Lower lobe of right lung (tissue), 2 donors: ENCODE measurements at regions not wholly inside any gene's neighbourhood (a gene's known extent, or its start where the extent isn't known, plus 50 kb on each side); places are given as distances from the start of the nearest gene placed in this dataset.

Experiments used
- ATAC-seq, 2 donors: fragments of 200-7000 bp; cut with Tn5 transposase; one replicate each; pipeline ENCODE4 v1.9.1; 2020 to 2022; ENCODE audit warnings: mild to moderate bottlenecking in 2 of 2, moderate library complexity in 2 of 2
- DNase-seq: peaks from one replicate; pipeline ENCODE4 v3.0.0-alpha.2; 2020
- H3K27ac ChIP-seq: fragments of 200-600 bp; one replicate; pipeline ENCODE4 v1.8.0; 2022
- H3K27me3 ChIP-seq: fragments of 200-600 bp; one replicate; pipeline ENCODE4 v1.8.0; 2022; ENCODE audit warnings: low read depth
- H3K36me3 ChIP-seq: fragments of 200-600 bp; one replicate; pipeline ENCODE4 v1.8.0; 2022; ENCODE audit warnings: mild to moderate bottlenecking
- H3K4me1 ChIP-seq: fragments of 200-600 bp; one replicate; pipeline ENCODE4 v1.8.0; 2022
- H3K4me3 ChIP-seq: fragments of 200-600 bp; one replicate; pipeline ENCODE4 v1.8.0; 2022; ENCODE audit warnings: mild to moderate bottlenecking
- H3K9me3 ChIP-seq: fragments of 200-600 bp; one replicate; pipeline ENCODE4 v1.8.0; 2022
- CTCF ChIP-seq: fragments of 200-600 bp; IDR thresholded peaks from one replicate; pipeline ENCODE4 v1.8.0; 2022; ENCODE audit warnings: antibody characterized with exemption, mild to moderate bottlenecking
- intact Hi-C: fragments of 100-400 bp; cut with DNase I; formaldehyde crosslinking; loops from one replicate; pipeline ENCODE4 v1.11.0; 2022
- donor health status: DM: no; HTN: yes; CAD: no; lungs with severe emphysema.

GRCh38 chr1:222299524-222299923 is 248.4 kb downstream of the HHIPL2 start:
- Histone ChIP-seq H3K36me3 (no peaks in the 10 kb centered on the region), H3K27ac (no peak overlapping the region), H3K27me3 (no peaks in the 10 kb centered on the region), H3K4me3 (no peak overlapping the region), H3K9me3 (peaks cover 10% of the 10 kb centered on the region), H3K4me1 (no peaks in the 10 kb centered on the region)
- TF ChIP-seq CTCF = no peak
- ATAC-seq = no peak
- no peak for DNase-seq
- intact Hi-C loops = no loop called here

- Histone ChIP-seq H3K27ac (no peak overlapping the region), H3K9me3 (peaks cover 5% of the 10 kb centered on the region), H3K36me3 (no peaks in the 10 kb centered on the region), H3K4me1 (no peaks in the 10 kb centered on the region), H3K27me3 (no peaks in the 10 kb centered on the region), H3K4me3 (no peak overlapping the region)
- no peak for ATAC-seq
- TF ChIP-seq CTCF = no peak
- intact Hi-C loops = no loop called here
- DNase-seq = no peak
These were observed 257.0 kb downstream of the HHIPL2 start for GRCh38 chr1:222290866-222291265.

GRCh38 chr1:222288053-222288452 is 259.9 kb downstream of the HHIPL2 start:
- no peak overlapping the region for H3K27ac ChIP-seq
- intact Hi-C loops = no loop called here
- DNase-seq = no peak
- H3K27me3 ChIP-seq = no peaks in the 10 kb centered on the region
- H3K36me3 ChIP-seq = no peaks in the 10 kb centered on the region
- no peaks in the 10 kb centered on the region for H3K4me1 ChIP-seq
- no peak overlapping the region for H3K4me3 ChIP-seq
- H3K9me3 ChIP-seq = no peaks in the 10 kb centered on the region
- TF ChIP-seq CTCF = no peak
- peak in 1 of 2 donors; percentile 41 for ATAC-seq

GRCh38 chr1:222286011-222286410 is 261.9 kb downstream of the HHIPL2 start:
- Histone ChIP-seq H3K4me1 (no peaks in the 10 kb centered on the region), H3K27me3 (no peaks in the 10 kb centered on the region), H3K27ac (no peak overlapping the region), H3K4me3 (no peak overlapping the region), H3K36me3 (no peaks in the 10 kb centered on the region), H3K9me3 (no peaks in the 10 kb centered on the region)
- TF ChIP-seq CTCF = no peak
- intact Hi-C loops = no loop called here
- ATAC-seq = no peak
- no peak for DNase-seq

GRCh38 chr1:222285526-222285925 is 262.4 kb downstream of the HHIPL2 start:
- no peaks in the 10 kb centered on the region for H3K4me1 ChIP-seq
- H3K4me3 ChIP-seq = no peak overlapping the region
- no peaks in the 10 kb centered on the region for H3K36me3 ChIP-seq
- H3K9me3 ChIP-seq = no peaks in the 10 kb centered on the region
- ATAC-seq = no peak
- H3K27ac ChIP-seq = no peak overlapping the region
- DNase-seq = no peak
- intact Hi-C loops = no loop called here
- H3K27me3 ChIP-seq = no peaks in the 10 kb centered on the region
- no peak for TF ChIP-seq CTCF

- no peak for DNase-seq
- Histone ChIP-seq H3K4me1 (no peaks in the 10 kb centered on the region), H3K27me3 (no peaks in the 10 kb centered on the region), H3K9me3 (no peaks in the 10 kb centered on the region), H3K36me3 (no peaks in the 10 kb centered on the region), H3K27ac (no peak overlapping the region), H3K4me3 (no peak overlapping the region)
- ATAC-seq = no peak
- no peak for TF ChIP-seq CTCF
- intact Hi-C loops = no loop called here
These were observed 263.4 kb downstream of the HHIPL2 start for GRCh38 chr1:222284466-222284865.
